H1 (cell line): ENCODE measurements at regions not wholly inside any gene's neighbourhood (a gene's known extent, or its start where the extent isn't known, plus 50 kb on each side); places are given as distances from the start of the nearest gene placed in this dataset.

ENCODE experiments used
- CTCF ChIA-PET: fragments of 300-600 bp; sonication (Branson Sonifier 250); formaldehyde crosslinking; loops from one replicate; lab custom pipeline; 2021; ENCODE audit not compliant: partially characterized antibody; lab: Charles Lee
- POLR2A ChIA-PET: fragments of 300-600 bp; sonication (Branson Sonifier 250); formaldehyde crosslinking; loops from one replicate; lab custom pipeline; 2021; ENCODE audit warnings: inconsistent platforms; ENCODE audit not compliant: partially characterized antibody; lab: Charles Lee
- DNase-seq, 2 experiments: peaks; one replicate each; pipeline versions ENCODE4 v3.0.0 to v3.0.0-alpha.2; 2010 to 2022; ENCODE audit warnings: low spot score in 2 of 2, low read depth in 1 of 2, mixed read lengths in 1 of 2
- FAIRE-seq: peaks from 2 replicates; lab custom pipeline; 2011; peaks lifted over from hg19 to GRCh38; lab: Jason Lieb, UNC
- H2AFZ ChIP-seq: 2 replicates; pipeline ENCODE4 v1.8.1; 2012; ENCODE audit warnings: low read length, inconsistent platforms
- H2AK5ac ChIP-seq: 2 replicates; pipeline ENCODE4 v1.6.1; 2013; ENCODE audit warnings: low read depth, low read length
- H2BK120ac ChIP-seq: replicated peaks from 2 replicates; pipeline ENCODE3; 2013; ENCODE audit warnings: low read depth, low read length, inconsistent platforms
- H2BK12ac ChIP-seq: 2 replicates; pipeline ENCODE4 v1.6.1; 2013; ENCODE audit warnings: low read depth, low read length
- H2BK15ac ChIP-seq: 2 replicates; pipeline ENCODE4 v1.6.1; 2013; ENCODE audit warnings: low read length
- H2BK20ac ChIP-seq: 2 replicates; pipeline ENCODE4 v1.6.1; 2013; ENCODE audit warnings: low read length
- H2BK5ac ChIP-seq: 2 replicates; pipeline ENCODE4 v1.6.1; 2013; ENCODE audit warnings: low read depth, low read length
- H3K14ac ChIP-seq: 2 replicates; pipeline ENCODE4 v1.6.1; 2013; ENCODE audit warnings: inconsistent platforms; ENCODE audit not compliant: insufficient read length
- H3K18ac ChIP-seq: 2 replicates; pipeline ENCODE4 v1.6.1; 2013; ENCODE audit warnings: low read length; ENCODE audit errors: extremely low read depth
- H3K23ac ChIP-seq: 2 replicates; pipeline ENCODE4 v1.6.1; 2013; ENCODE audit warnings: inconsistent platforms; ENCODE audit not compliant: insufficient read length
- H3K23me2 ChIP-seq: 2 replicates; pipeline ENCODE4 v1.6.1; 2013; ENCODE audit warnings: low read depth, low read length
- H3K27ac ChIP-seq: 2 replicates; pipeline ENCODE4 v1.6.1; 2011; ENCODE audit warnings: low read depth, low read length, inconsistent platforms
- H3K27me3 ChIP-seq, 4 experiments: replicated peaks in 1 of 4; 1 replicate in 1 of 4; 2 replicates in 3 of 4; pipeline versions ENCODE4 v1.6.1 to v1.8.1; 2011 to 2013; ENCODE audit warnings: low read length in 3 of 4, mild to moderate bottlenecking in 3 of 4, inconsistent platforms in 2 of 4, mixed read lengths in 2 of 4, moderate library complexity in 1 of 4; ENCODE audit not compliant: control insufficient read depth in 3 of 4, insufficient read depth in 3 of 4; ENCODE audit errors: extremely low read depth in 1 of 4
- H3K36me3 ChIP-seq, 4 experiments: 2 replicates each; pipeline versions ENCODE4 v1.6.1 to v1.8.1; 2011 to 2013; ENCODE audit warnings: mild to moderate bottlenecking in 4 of 4, low read length in 3 of 4, moderate library complexity in 2 of 4, control low read depth in 1 of 4, inconsistent platforms in 1 of 4; ENCODE audit not compliant: insufficient read depth in 4 of 4, control insufficient read depth in 2 of 4
- H3K4ac ChIP-seq: replicated peaks from 2 replicates; pipeline ENCODE3; 2013; ENCODE audit warnings: low read length, low read depth, mixed read lengths, inconsistent platforms; ENCODE audit not compliant: insufficient read length
- H3K4me1 ChIP-seq, 4 experiments: replicated peaks in 1 of 4; 1 replicate in 1 of 4; 2 replicates in 3 of 4; pipeline versions ENCODE4 v1.6.1 to v1.8.1; 2011 to 2013; ENCODE audit warnings: low read length in 3 of 4, inconsistent platforms in 2 of 4, mixed read lengths in 1 of 4; ENCODE audit not compliant: insufficient read depth in 4 of 4, control insufficient read depth in 3 of 4
- H3K4me2 ChIP-seq, 2 experiments: 2 replicates each; pipeline versions ENCODE4 v1.6.1 to v1.8.1; 2011 to 2013; ENCODE audit warnings: low read depth in 2 of 2, low read length in 2 of 2, control low read depth in 1 of 2, inconsistent platforms in 1 of 2, mild to moderate bottlenecking in 1 of 2; ENCODE audit not compliant: insufficient read depth in 1 of 2
- H3K4me3 ChIP-seq, 4 experiments: fragments of 200-600, 300-600 bp in 1 of 4; sonication (generic), shearing (Covaris generic), sonication (Bioruptor Twin) in 1 of 4; 2 replicates each; pipeline versions ENCODE4 v1.5.1 to v1.8.1; 2011 to 2016; ENCODE audit warnings: low read length in 4 of 4, low read depth in 3 of 4, control low read depth in 2 of 4, inconsistent platforms in 2 of 4, mild to moderate bottlenecking in 2 of 4, mixed read lengths in 1 of 4, moderate library complexity in 1 of 4; ENCODE audit not compliant: insufficient read depth in 2 of 4; ENCODE audit errors: extremely low read depth in 1 of 4
- H3K56ac ChIP-seq: replicated peaks from 2 replicates; pipeline ENCODE3; 2013; ENCODE audit warnings: low read depth, mild to moderate bottlenecking, mixed read lengths, low read length, inconsistent platforms; ENCODE audit not compliant: insufficient read length
- H3K79me1 ChIP-seq: 2 replicates; pipeline ENCODE4 v1.6.1; 2013; ENCODE audit warnings: low read depth, low read length, control low read depth
- H3K79me2 ChIP-seq, 2 experiments: 2 replicates each; pipeline versions ENCODE4 v1.6.1 to v1.8.1; 2012 to 2013; ENCODE audit warnings: low read length in 2 of 2, mild to moderate bottlenecking in 2 of 2, inconsistent platforms in 1 of 2; ENCODE audit not compliant: insufficient read depth in 2 of 2, control insufficient read depth in 1 of 2
- H3K9ac ChIP-seq, 4 experiments: replicated peaks in 1 of 4; 1 replicate in 1 of 4; 2 replicates in 3 of 4; pipeline versions ENCODE4 v1.6.1 to v1.8.1; 2011 to 2013; ENCODE audit warnings: low read depth in 3 of 4, low read length in 3 of 4, control low read depth in 2 of 4, mild to moderate bottlenecking in 2 of 4, moderate library complexity in 2 of 4, inconsistent platforms in 1 of 4; ENCODE audit errors: extremely low read depth in 1 of 4
- H3K9me3 ChIP-seq, 2 experiments: 2 replicates each; pipeline versions ENCODE4 v1.6.1 to v1.8.1; 2012 to 2013; ENCODE audit warnings: mild to moderate bottlenecking in 2 of 2, moderate library complexity in 2 of 2, control low read depth in 1 of 2, inconsistent platforms in 1 of 2, low read depth in 1 of 2, low read length in 1 of 2, mixed read lengths in 1 of 2; ENCODE audit not compliant: insufficient read depth in 2 of 2
- H4K20me1 ChIP-seq, 2 experiments: replicated peaks in 1 of 2; 2 replicates each; pipeline versions ENCODE3 to v1.8.1; 2011 to 2013; ENCODE audit warnings: inconsistent platforms in 2 of 2, low read length in 2 of 2, mild to moderate bottlenecking in 1 of 2; ENCODE audit not compliant: insufficient read depth in 2 of 2, control insufficient read depth in 1 of 2
- H4K5ac ChIP-seq: 2 replicates; pipeline ENCODE4 v1.6.1; 2013; ENCODE audit warnings: low read length, low read depth, mixed read lengths, inconsistent platforms; ENCODE audit not compliant: insufficient read length
- H4K8ac ChIP-seq: 2 replicates; pipeline ENCODE4 v1.8.0; 2013; ENCODE audit warnings: mild to moderate bottlenecking, moderate library complexity, low read length, inconsistent platforms; ENCODE audit not compliant: insufficient read depth; ENCODE audit errors: extremely low read depth
- H4K91ac ChIP-seq: replicated peaks from 2 replicates; pipeline ENCODE3; 2013; ENCODE audit warnings: low read length, mixed read lengths, inconsistent platforms; ENCODE audit not compliant: insufficient read length
- ASH2L ChIP-seq: fragments of 200-600, 300-600 bp; sonication (generic); IDR thresholded peaks from one replicate; pipeline ENCODE4 v1.7.1; 2017; ENCODE audit warnings: low read length
- BRCA1 ChIP-seq: IDR thresholded peaks from 2 replicates; pipeline ENCODE4 v1.6.1; 2012; ENCODE audit warnings: low read depth, low read length, improper control_type of control experiment
- CHD1 ChIP-seq: IDR thresholded peaks from 2 replicates; pipeline ENCODE4 v1.6.1; 2012; ENCODE audit warnings: low read depth, low read length, improper control_type of control experiment
- CHD2 ChIP-seq: IDR thresholded peaks from 2 replicates; pipeline ENCODE4 v1.6.1; 2012; ENCODE audit warnings: low read length, improper control_type of control experiment
- HDAC2 ChIP-seq, 2 experiments: fragments of 300-600 bp in 1 of 2; sonication (generic) in 1 of 2; IDR thresholded peaks; 2 replicates each; pipeline ENCODE4 v1.6.1; 2011 to 2012; ENCODE audit warnings: low read depth in 2 of 2, low read length in 2 of 2, mild to moderate bottlenecking in 2 of 2, moderate library complexity in 2 of 2, borderline replicate concordance in 1 of 2, inconsistent platforms in 1 of 2
- JUND ChIP-seq: IDR thresholded peaks from 2 replicates; pipeline ENCODE4 v1.6.1; 2011; ENCODE audit warnings: mild to moderate bottlenecking, improper control_type of control experiment, low read length
- MAFK ChIP-seq: IDR thresholded peaks from 2 replicates; pipeline ENCODE4 v1.6.1; 2012; ENCODE audit warnings: low read depth, mild to moderate bottlenecking, improper control_type of control experiment, low read length
- POLR2A ChIP-seq, 2 experiments: IDR thresholded peaks; 1 replicate in 1 of 2; 2 replicates in 1 of 2; pipeline ENCODE4 v1.6.1; 2011; ENCODE audit warnings: low read depth in 2 of 2, low read length in 2 of 2, mild to moderate bottlenecking in 2 of 2; ENCODE audit errors: control extremely low read depth in 1 of 2
- RAD21 ChIP-seq, 2 experiments: IDR thresholded peaks in 1 of 2; conservative IDR thresholded peaks in 1 of 2; 2 replicates each; pipeline ENCODE4 v1.6.1; 2011; ENCODE audit warnings: low read depth in 2 of 2, low read length in 2 of 2, improper control_type of control experiment in 1 of 2, inconsistent platforms in 1 of 2, mild to moderate bottlenecking in 1 of 2, moderate library complexity in 1 of 2
- RBBP5 ChIP-seq: IDR thresholded peaks from 2 replicates; pipeline ENCODE4 v1.7.1; 2012; ENCODE audit warnings: low read depth, mild to moderate bottlenecking, inconsistent platforms, low read length, moderate library complexity, borderline replicate concordance
- SIX5 ChIP-seq: IDR thresholded peaks from 2 replicates; pipeline ENCODE4 v1.6.1; 2011; ENCODE audit warnings: mild to moderate bottlenecking, low read depth, low read length
- TBP ChIP-seq: IDR thresholded peaks from 2 replicates; pipeline ENCODE4 v1.6.1; 2011; ENCODE audit warnings: low read depth, low read length, improper control_type of control experiment
- WGBS, 2 experiments: shearing (Covaris generic) in 1 of 2; methylation state at CpG; one replicate each; pipeline versions ENCODE4 v1.1.6 to v1.1.7; 2013 to 2015; ENCODE audit warnings: low lambda C conversion rate in 2 of 2, mixed read lengths in 2 of 2, inconsistent platforms in 1 of 2, low coverage in 1 of 2, missing lambda C conversion rate in 1 of 2; ENCODE audit not compliant: insufficient replicate concordance in 2 of 2, insufficient coverage in 1 of 2, insufficient read length in 1 of 2; ENCODE audit errors: extremely low coverage in 1 of 2, missing lambda C conversion rate in 1 of 2; 5-methylcytosine and 5-hydroxymethylcytosine counted together
- TF ChIP-seq, protein P1 (sequence below): IDR thresholded peaks from 2 replicates; pipeline ENCODE4 v1.6.1; 2011; ENCODE audit warnings: low read length, improper control_type of control experiment

- no peak overlapping the region for H3K4me2 ChIP-seq
- no peak for TF ChIP-seq CHD1
- TF ChIP-seq MAFK: no peak
- no peak for TF ChIP-seq CHD2
- TF ChIP-seq, protein P1, sequence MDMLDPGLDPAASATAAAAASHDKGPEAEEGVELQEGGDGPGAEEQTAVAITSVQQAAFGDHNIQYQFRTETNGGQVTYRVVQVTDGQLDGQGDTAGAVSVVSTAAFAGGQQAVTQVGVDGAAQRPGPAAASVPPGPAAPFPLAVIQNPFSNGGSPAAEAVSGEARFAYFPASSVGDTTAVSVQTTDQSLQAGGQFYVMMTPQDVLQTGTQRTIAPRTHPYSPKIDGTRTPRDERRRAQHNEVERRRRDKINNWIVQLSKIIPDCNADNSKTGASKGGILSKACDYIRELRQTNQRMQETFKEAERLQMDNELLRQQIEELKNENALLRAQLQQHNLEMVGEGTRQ: no peak
- no peak for TF ChIP-seq SIX5
- TF ChIP-seq HDAC2 (IDR thresholded peaks at IDR 0.05; ENCODE audit: borderline replicate concordance in 1 of 2, low read depth in 2 of 2, low read length in 2 of 2): no peak
- no peak for TF ChIP-seq POLR2A (IDR thresholded peaks at IDR 0.05; ENCODE audit: control extremely low read depth in 1 of 2, low read depth in 2 of 2, low read length in 2 of 2)
- TF ChIP-seq RAD21 (IDR thresholded peaks at IDR 0.05 in 1 of 2, conservative IDR thresholded peaks at IDR 0.05 in 1 of 2; ENCODE audit: low read depth in 2 of 2, low read length in 2 of 2): no peak
- no peak for TF ChIP-seq ASH2L
- TF ChIP-seq JUND: no peak
- no peak for TF ChIP-seq RBBP5
- TF ChIP-seq BRCA1: no peak
- TF ChIP-seq TBP: no peak
These were observed 160.8 kb upstream of the APP start for GRCh38 chr21:26331205-26331980.

More at GRCh38 chr21:26331205-26331980, 160.8 kb upstream of the APP start:
- Histone ChIP-seq H3K4me3 (no peak overlapping the region), H3K9me3 (no peaks in the 10 kb centered on the region), H3K18ac (no peak overlapping the region), H3K36me3 (no peaks in the 10 kb centered on the region), H4K5ac (no peak overlapping the region), H4K20me1 (no peaks in the 10 kb centered on the region), H3K79me1 (no peaks in the 10 kb centered on the region), H3K27me3 (no peaks in the 10 kb centered on the region), H4K8ac (no peak overlapping the region), H2BK15ac (no peak overlapping the region), H2AFZ (no peak overlapping the region), H3K9ac (no peak overlapping the region), H2BK120ac (no peak overlapping the region), H3K4me1 (peaks cover 0 to 3% (median 1%) of the 10 kb centered on the region in 4 experiments; a peak in 2 of 7 replicates), H3K79me2 (no peaks in the 10 kb centered on the region), H3K23ac (no peak overlapping the region), H3K27ac (no peak overlapping the region), H2AK5ac (no peak overlapping the region), H3K4ac (no peak overlapping the region), H2BK12ac (no peak overlapping the region), H3K23me2 (no peaks in the 10 kb centered on the region), H2BK20ac (0 out of 2 replicates have a peak overlapping the region, but pooled peaks have one; percentile 44), H3K14ac (no peak overlapping the region), H3K56ac (no peak overlapping the region), H4K91ac (no peak overlapping the region), H2BK5ac (no peak overlapping the region)
- ChIA-PET POLR2A (interaction anchor here (0.8 kb wide), 1 partner anchor 11 kb away, joined by 3 read pairs; no protein-coding TSS in a partner anchor), CTCF (no interaction called here)
- FAIRE-seq: no peak
- WGBS, 2 experiments: 55% methylated on average over 1 of the region's 1 CpG; no CpG with 5 or more reads in 1 of the 2 experiments
- DNase-seq: no peak
